Activated CD4-positive, alpha-beta memory T cell treated with anti-CD3 and anti-CD28 coated beads, Interleukin-2, amount 10 ng/mL, durations not matched to agents 7 days and 5 days (primary cell): ENCODE measurements at regions not wholly inside any gene's neighbourhood (a gene's known extent, or its start where the extent isn't known, plus 50 kb on each side); places are given as distances from the start of the nearest gene placed in this dataset.

Experiments used
- CTCF ChIA-PET: fragments of 350-600 bp; sonication (Branson Sonifier 250); formaldehyde crosslinking; loops from one replicate; lab custom pipeline; 2021; ENCODE audit warnings: antibody characterized with exemption, inconsistent platforms; lab: Charles Lee
- POLR2A ChIA-PET: fragments of 350-600 bp; sonication (Branson Sonifier 250); formaldehyde crosslinking; loops from one replicate; lab custom pipeline; 2021; ENCODE audit warnings: antibody characterized with exemption; lab: Charles Lee
- DNase-seq: peaks from one replicate; pipeline ENCODE4 v3.0.0-alpha.2; 2020
- H3K27ac Mint-ChIP-seq: one replicate; pipeline ENCODE4 v1.8.0; 2021; ENCODE audit warnings: mild to moderate bottlenecking, mixed read lengths
- H3K27me3 Mint-ChIP-seq: one replicate; pipeline ENCODE4 v1.8.0; 2021; ENCODE audit warnings: mixed read lengths
- H3K36me3 Mint-ChIP-seq: one replicate; pipeline ENCODE4 v1.8.0; 2021; ENCODE audit warnings: low read depth, mixed read lengths
- H3K4me1 Mint-ChIP-seq: one replicate; pipeline ENCODE4 v1.8.0; 2021; ENCODE audit warnings: mixed read lengths
- H3K4me3 Mint-ChIP-seq: one replicate; pipeline ENCODE4 v1.8.0; 2021; ENCODE audit warnings: mild to moderate bottlenecking, mixed read lengths
- H3K9me3 Mint-ChIP-seq: one replicate; pipeline ENCODE4 v1.8.0; 2021; ENCODE audit warnings: mixed read lengths

GRCh38 chr21:35864039-35864438 is 196.3 kb downstream of the SETD4 start:
- no peaks in the 10 kb centered on the region for H3K4me1 Mint-ChIP-seq
- ChIA-PET POLR2A (no interaction called here), CTCF (interaction anchor here (0.6 to 1.4 kb wide), 2 partner anchors 164 to 167 kb away, joined by 3 to 6 read pairs; no protein-coding TSS in a partner anchor)
- peaks cover 3% of the 10 kb centered on the region for H3K9me3 Mint-ChIP-seq
- peaks cover 8% of the 10 kb centered on the region for H3K27me3 Mint-ChIP-seq
- H3K27ac Mint-ChIP-seq, result no peak overlapping the region
- DNase-seq, result no peak
- no peak overlapping the region for H3K4me3 Mint-ChIP-seq
- H3K36me3 Mint-ChIP-seq, result no peaks in the 10 kb centered on the region

- Mint-ChIP-seq H3K36me3 (no peaks in the 10 kb centered on the region), H3K4me1 (no peaks in the 10 kb centered on the region), H3K27me3 (peaks cover 12% of the 10 kb centered on the region), H3K4me3 (no peak overlapping the region), H3K27ac (no peak overlapping the region), H3K9me3 (no peaks in the 10 kb centered on the region)
- POLR2A ChIA-PET, result no interaction called here
- DNase-seq, result no peak
- CTCF ChIA-PET, result no interaction called here
Measured at GRCh38 chr21:35862969-35863368, 197.4 kb downstream of the SETD4 start.

- ChIA-PET CTCF (interaction anchor here (0.9 kb wide), 1 partner anchor 21 kb away, joined by 3 read pairs; no protein-coding TSS in a partner anchor), POLR2A (no interaction called here)
- H3K27ac Mint-ChIP-seq, result no peak overlapping the region
- H3K27me3 Mint-ChIP-seq, result peaks cover 16% of the 10 kb centered on the region
- DNase-seq, result no peak
- H3K4me3 Mint-ChIP-seq, result no peak overlapping the region
- no peaks in the 10 kb centered on the region for H3K36me3 Mint-ChIP-seq
- no peaks in the 10 kb centered on the region for H3K4me1 Mint-ChIP-seq
- no peaks in the 10 kb centered on the region for H3K9me3 Mint-ChIP-seq
Measured at GRCh38 chr21:35861661-35862060, 198.7 kb downstream of the SETD4 start.

- POLR2A ChIA-PET, result no interaction called here
- Mint-ChIP-seq H3K4me3 (no peak overlapping the region), H3K9me3 (no peaks in the 10 kb centered on the region), H3K27ac (no peak overlapping the region), H3K4me1 (no peaks in the 10 kb centered on the region), H3K27me3 (peaks cover 26% of the 10 kb centered on the region), H3K36me3 (no peaks in the 10 kb centered on the region)
- no peak for DNase-seq
- CTCF ChIA-PET, result no interaction called here
Measured at GRCh38 chr21:35860189-35860869, 200.0 kb downstream of the SETD4 start.

GRCh38 chr21:35859677-35860076 is 200.6 kb downstream of the SETD4 start:
- no peaks in the 10 kb centered on the region for H3K9me3 Mint-ChIP-seq
- CTCF ChIA-PET, result no interaction called here
- no peak overlapping the region for H3K27ac Mint-ChIP-seq

GRCh38 chr21:35857095-35857494 is 203.2 kb downstream of the SETD4 start:
- ChIA-PET CTCF (no interaction called here), POLR2A (no interaction called here)
- no peak overlapping the region for H3K4me3 Mint-ChIP-seq
- no peaks in the 10 kb centered on the region for H3K36me3 Mint-ChIP-seq
- no peaks in the 10 kb centered on the region for H3K9me3 Mint-ChIP-seq
- H3K27me3 Mint-ChIP-seq, result peaks cover 34% of the 10 kb centered on the region
- H3K4me1 Mint-ChIP-seq, result no peaks in the 10 kb centered on the region
- H3K27ac Mint-ChIP-seq, result no peak overlapping the region
- no peak for DNase-seq

More at GRCh38 chr21:35859677-35860076, 200.6 kb downstream of the SETD4 start:
- Mint-ChIP-seq H3K27me3 (peaks cover 26% of the 10 kb centered on the region), H3K36me3 (no peaks in the 10 kb centered on the region), H3K4me1 (no peaks in the 10 kb centered on the region), H3K4me3 (no peak overlapping the region)
- POLR2A ChIA-PET, result no interaction called here
- no peak for DNase-seq

GRCh38 chr21:35855484-35855883 is 204.8 kb downstream of the SETD4 start:
- POLR2A ChIA-PET, result no interaction called here
- Mint-ChIP-seq H3K27me3 (peaks cover 34% of the 10 kb centered on the region), H3K36me3 (no peaks in the 10 kb centered on the region), H3K27ac (no peak overlapping the region), H3K9me3 (no peaks in the 10 kb centered on the region), H3K4me1 (no peaks in the 10 kb centered on the region), H3K4me3 (no peak overlapping the region)
- CTCF ChIA-PET, result no interaction called here
- DNase-seq, result no peak

- no peaks in the 10 kb centered on the region for H3K36me3 Mint-ChIP-seq
- H3K9me3 Mint-ChIP-seq, result no peaks in the 10 kb centered on the region
- H3K27me3 Mint-ChIP-seq, result peaks cover 33% of the 10 kb centered on the region
- no peak for DNase-seq
- H3K4me3 Mint-ChIP-seq, result no peak overlapping the region
- ChIA-PET CTCF (no interaction called here), POLR2A (no interaction called here)
- no peak overlapping the region for H3K27ac Mint-ChIP-seq
- H3K4me1 Mint-ChIP-seq, result no peaks in the 10 kb centered on the region
Measured at GRCh38 chr21:35854281-35854680, 206.0 kb downstream of the SETD4 start.

- no peak overlapping the region for H3K27ac Mint-ChIP-seq
- CTCF ChIA-PET, result no interaction called here
- POLR2A ChIA-PET, result no interaction called here
- H3K27me3 Mint-ChIP-seq, result peaks cover 27% of the 10 kb centered on the region
- H3K9me3 Mint-ChIP-seq, result no peaks in the 10 kb centered on the region
- H3K36me3 Mint-ChIP-seq, result no peaks in the 10 kb centered on the region
- no peaks in the 10 kb centered on the region for H3K4me1 Mint-ChIP-seq
- no peak overlapping the region for H3K4me3 Mint-ChIP-seq
- DNase-seq, result no peak
Measured at GRCh38 chr21:35853321-35854239, 206.7 kb downstream of the SETD4 start.

GRCh38 chr21:35852820-35853219 is 207.5 kb downstream of the SETD4 start:
- no peaks in the 10 kb centered on the region for H3K4me1 Mint-ChIP-seq

GRCh38 chr21:35850542-35851103 is 209.7 kb downstream of the SETD4 start:
- Mint-ChIP-seq H3K9me3 (no peaks in the 10 kb centered on the region), H3K36me3 (no peaks in the 10 kb centered on the region), H3K27me3 (peaks cover 13% of the 10 kb centered on the region), H3K4me1 (no peaks in the 10 kb centered on the region), H3K27ac (no peak overlapping the region), H3K4me3 (no peak overlapping the region)
- ChIA-PET POLR2A (no interaction called here), CTCF (interaction anchor here (0.6 kb wide), 1 partner anchor 10 kb away, joined by 3 read pairs; no protein-coding TSS in a partner anchor)
- no peak for DNase-seq

More at GRCh38 chr21:35852820-35853219, 207.5 kb downstream of the SETD4 start:
- Mint-ChIP-seq H3K27ac (no peak overlapping the region), H3K27me3 (peaks cover 26% of the 10 kb centered on the region), H3K9me3 (no peaks in the 10 kb centered on the region), H3K36me3 (no peaks in the 10 kb centered on the region), H3K4me3 (no peak overlapping the region)
- no peak for DNase-seq
- ChIA-PET POLR2A (no interaction called here), CTCF (interaction anchor here (0.7 kb wide), 1 partner anchor 175 kb away, joined by 3 read pairs; no protein-coding TSS in a partner anchor)

- H3K4me3 Mint-ChIP-seq, result no peak overlapping the region
- H3K27me3 Mint-ChIP-seq, result peaks cover 11% of the 10 kb centered on the region
- H3K9me3 Mint-ChIP-seq, result no peaks in the 10 kb centered on the region
- H3K36me3 Mint-ChIP-seq, result no peaks in the 10 kb centered on the region
- no peaks in the 10 kb centered on the region for H3K4me1 Mint-ChIP-seq
- ChIA-PET POLR2A (interaction anchor here (0.6 kb wide), 1 partner anchor 762 kb away, joined by 3 read pairs; no protein-coding TSS in a partner anchor), CTCF (interaction anchor here (1.3 kb wide), 1 partner anchor 1157 kb away, joined by 3 read pairs; no protein-coding TSS in a partner anchor)
- DNase-seq, result no peak
- H3K27ac Mint-ChIP-seq, result no peak overlapping the region
Measured at GRCh38 chr21:35850029-35850428, 210.3 kb downstream of the SETD4 start.

GRCh38 chr21:35849144-35849543 is 211.2 kb downstream of the SETD4 start:
- no peak overlapping the region for H3K4me3 Mint-ChIP-seq
- DNase-seq, result no peak
- no peaks in the 10 kb centered on the region for H3K4me1 Mint-ChIP-seq
- ChIA-PET CTCF (interaction anchor here (1.3 kb wide), 1 partner anchor 1156 kb away, joined by 3 read pairs; no protein-coding TSS in a partner anchor), POLR2A (no interaction called here)
- H3K27ac Mint-ChIP-seq, result no peak overlapping the region
- H3K27me3 Mint-ChIP-seq, result peaks cover 11% of the 10 kb centered on the region
- no peaks in the 10 kb centered on the region for H3K36me3 Mint-ChIP-seq
- H3K9me3 Mint-ChIP-seq, result no peaks in the 10 kb centered on the region
